OCI-LY7 (cell line): ENCODE measurements at regions not wholly inside any gene's neighbourhood (a gene's known extent, or its start where the extent isn't known, plus 50 kb on each side); places are given as distances from the start of the nearest gene placed in this dataset.

ENCODE experiments used
- EZH2phosphoT487 ChIP-seq: fragments of 200-600 bp; sonication (generic); IDR thresholded peaks from 2 replicates; pipeline ENCODE4 v1.6.1; 2018; ENCODE audit warnings: low read depth, borderline replicate concordance, mild to moderate bottlenecking, mixed run types, antibody characterized with exemption, low read length, moderate library complexity, mixed read lengths
- TF ChIP-seq, protein P1 (sequence below): fragments of 200-600 bp; sonication (generic); conservative IDR thresholded peaks from 2 replicates; pipeline ENCODE4 v1.5.1; 2014; ENCODE audit warnings: mild to moderate bottlenecking, antibody characterized with exemption, low read length, moderate library complexity, mixed read lengths

DNA sequence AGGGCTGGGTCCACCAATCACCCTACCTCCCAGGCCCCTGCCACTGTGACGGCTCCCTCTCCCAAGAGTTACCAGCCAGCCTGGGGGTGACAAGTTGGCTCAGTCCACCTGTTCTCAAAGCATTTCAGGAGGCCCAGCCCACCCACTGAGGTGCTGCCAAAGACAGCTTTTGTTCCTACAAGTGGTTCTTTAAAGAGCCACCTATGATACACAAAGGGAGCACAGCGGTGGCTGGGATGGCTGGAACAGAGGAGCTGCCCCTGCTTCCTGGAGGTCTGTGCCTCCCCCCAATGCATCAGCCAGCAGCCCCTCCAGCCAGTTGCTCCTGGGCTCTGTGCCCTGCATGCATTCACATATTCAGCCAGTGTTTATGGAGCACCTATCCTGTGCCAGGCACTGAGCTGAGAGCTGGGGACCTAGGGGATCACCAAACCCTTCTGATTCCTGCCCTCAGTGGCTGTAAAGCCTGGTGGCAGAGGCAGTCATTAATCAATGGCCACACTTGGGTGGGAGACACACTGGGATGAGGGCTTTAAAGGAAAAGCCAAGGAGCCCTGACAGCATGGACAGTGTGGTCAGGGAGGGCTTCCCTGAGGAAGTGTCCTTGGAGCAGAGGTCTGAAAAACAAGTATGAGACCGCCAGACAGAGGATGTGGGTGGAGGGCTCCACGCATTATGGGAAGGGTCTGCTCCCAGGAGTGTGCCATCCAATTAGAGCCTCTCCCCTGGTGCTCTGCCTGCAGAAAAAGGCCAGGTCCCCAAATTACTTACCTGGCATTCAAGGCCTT is 107.1 kb upstream of the LINGO1 start:
- TF ChIP-seq, protein P1, sequence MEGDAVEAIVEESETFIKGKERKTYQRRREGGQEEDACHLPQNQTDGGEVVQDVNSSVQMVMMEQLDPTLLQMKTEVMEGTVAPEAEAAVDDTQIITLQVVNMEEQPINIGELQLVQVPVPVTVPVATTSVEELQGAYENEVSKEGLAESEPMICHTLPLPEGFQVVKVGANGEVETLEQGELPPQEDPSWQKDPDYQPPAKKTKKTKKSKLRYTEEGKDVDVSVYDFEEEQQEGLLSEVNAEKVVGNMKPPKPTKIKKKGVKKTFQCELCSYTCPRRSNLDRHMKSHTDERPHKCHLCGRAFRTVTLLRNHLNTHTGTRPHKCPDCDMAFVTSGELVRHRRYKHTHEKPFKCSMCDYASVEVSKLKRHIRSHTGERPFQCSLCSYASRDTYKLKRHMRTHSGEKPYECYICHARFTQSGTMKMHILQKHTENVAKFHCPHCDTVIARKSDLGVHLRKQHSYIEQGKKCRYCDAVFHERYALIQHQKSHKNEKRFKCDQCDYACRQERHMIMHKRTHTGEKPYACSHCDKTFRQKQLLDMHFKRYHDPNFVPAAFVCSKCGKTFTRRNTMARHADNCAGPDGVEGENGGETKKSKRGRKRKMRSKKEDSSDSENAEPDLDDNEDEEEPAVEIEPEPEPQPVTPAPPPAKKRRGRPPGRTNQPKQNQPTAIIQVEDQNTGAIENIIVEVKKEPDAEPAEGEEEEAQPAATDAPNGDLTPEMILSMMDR = no peak
- no peak for TF ChIP-seq EZH2phosphoT487
